HepG2 (cell line): ENCODE measurements at regions not wholly inside any gene's neighbourhood (a gene's known extent, or its start where the extent isn't known, plus 50 kb on each side); places are given as distances from the start of the nearest gene placed in this dataset.

Source experiments
- ATAC-seq: fragments of 200-7000 bp; cut with Tn5 transposase; 3 replicates; pipeline ENCODE4 v1.9.1; 2020; ENCODE audit warnings: mild to moderate bottlenecking, moderate library complexity
- BruUV-seq: library from RNA; stranded (reverse); fragments of 400-500 nt; replicated peaks from 2 replicates; lab custom pipeline; 2021; lab: Mats Ljungman, UMichigan
- CTCF ChIA-PET: fragments of 300-600 bp; formaldehyde crosslinking; extraction: SDS; loops from one replicate; lab custom pipeline; 2021; ENCODE audit warnings: low total read pairs, inconsistent platforms, low intra/inter-chr PET ratio; lab: Yijun Ruan, JAX
- POLR2A ChIA-PET: fragments of 350-600 bp; sonication (Branson Sonifier 250); formaldehyde crosslinking; loops from one replicate; lab custom pipeline; 2020; ENCODE audit warnings: antibody characterized with exemption, inconsistent platforms; lab: Yijun Ruan, JAX
- DNase-seq: peaks from one replicate; pipeline ENCODE4 v3.0.0-alpha.2; 2015; ENCODE audit warnings: low spot score
- FAIRE-seq: peaks from 3 replicates; lab custom pipeline; 2011; peaks lifted over from hg19 to GRCh38; lab: Jason Lieb, UNC
- H2AFZ ChIP-seq: one replicate; pipeline ENCODE4 v1.6.1; 2011; ENCODE audit warnings: low read length, inconsistent platforms
- H3K27ac ChIP-seq: fragments of 300-600 bp; 3 replicates; pipeline ENCODE4 v1.8.0; 2011; ENCODE audit warnings: mixed run types, mild to moderate bottlenecking, mixed read lengths, low read length, inconsistent platforms; ENCODE audit not compliant: insufficient read depth; ENCODE audit errors: extremely low read length
- H3K27me3 ChIP-seq, 2 experiments: fragments of 200-600 bp in 1 of 2; 2 replicates in 1 of 2; 3 replicates in 1 of 2; pipeline versions ENCODE4 v1.6.0 to v1.8.0; 2011; ENCODE audit warnings: low read length in 2 of 2, mild to moderate bottlenecking in 2 of 2, moderate library complexity in 2 of 2, inconsistent platforms in 1 of 2; ENCODE audit not compliant: insufficient read depth in 2 of 2, control insufficient read depth in 1 of 2
- H3K36me3 ChIP-seq, 2 experiments: fragments of 200-600 bp in 1 of 2; replicated peaks in 1 of 2; 2 replicates in 1 of 2; 3 replicates in 1 of 2; pipeline versions ENCODE4 v1.5.1 to v1.8.0; 2011; ENCODE audit warnings: low read length in 2 of 2, inconsistent platforms in 1 of 2; ENCODE audit not compliant: insufficient read depth in 2 of 2, control insufficient read depth in 1 of 2
- H3K4me1 ChIP-seq: 2 replicates; pipeline ENCODE4 v1.5.1; 2012; ENCODE audit warnings: low read length, inconsistent platforms; ENCODE audit not compliant: insufficient read depth
- H3K4me2 ChIP-seq: 2 replicates; pipeline ENCODE4 v1.6.0; 2011; ENCODE audit warnings: low read depth, low read length, inconsistent platforms
- H3K4me3 ChIP-seq, 3 experiments: fragments of 200-600 bp in 1 of 3; sonication (generic), shearing (Covaris generic) in 1 of 3; replicated peaks in 1 of 3; 2 replicates each; pipeline ENCODE4 v1.5.1; 2011 to 2016; ENCODE audit warnings: low read length in 3 of 3, inconsistent platforms in 2 of 3, low read depth in 2 of 3, mild to moderate bottlenecking in 2 of 3, control low read depth in 1 of 3, mixed read lengths in 1 of 3; ENCODE audit not compliant: insufficient read depth in 1 of 3
- H3K79me2 ChIP-seq: one replicate; pipeline ENCODE4 v1.6.1; 2011; ENCODE audit warnings: low read length, inconsistent platforms; ENCODE audit not compliant: insufficient read depth
- H3K9ac ChIP-seq: 2 replicates; pipeline ENCODE4 v1.6.0; 2011; ENCODE audit warnings: mild to moderate bottlenecking, low read depth, low read length, inconsistent platforms; ENCODE audit not compliant: insufficient read depth
- H3K9me3 ChIP-seq: 2 replicates; pipeline ENCODE4 v1.5.1; 2012; ENCODE audit warnings: mild to moderate bottlenecking, low read length
- H4K20me1 ChIP-seq: 2 replicates; pipeline ENCODE4 v1.6.0; 2011; ENCODE audit warnings: inconsistent platforms, mild to moderate bottlenecking, low read length, moderate library complexity; ENCODE audit not compliant: insufficient read depth
- BORCS8-MEF2B ChIP-seq: sonication (generic); formaldehyde crosslinking; IDR thresholded peaks from 2 replicates; pipeline ENCODE4 v1.8.0; 2022; ENCODE audit warnings: mild to moderate bottlenecking, missing genetic modification reagents
- DDIT3 ChIP-seq: sonication (generic); formaldehyde crosslinking; IDR thresholded peaks from 2 replicates; pipeline ENCODE4 v1.4.0; 2020; ENCODE audit warnings: mild to moderate bottlenecking, missing genetic modification reagents
- NR3C1 ChIP-seq: sonication (generic); formaldehyde crosslinking; IDR thresholded peaks from 2 replicates; pipeline ENCODE4 v1.4.0; 2020; ENCODE audit warnings: missing genetic modification reagents
- RBM39 ChIP-seq: fragments of 200-400 bp; formaldehyde crosslinking; IDR thresholded peaks from one replicate; pipeline ENCODE4 v1.6.1; 2018; ENCODE audit warnings: antibody characterized with exemption, mild to moderate bottlenecking, low read depth, low read length; ENCODE audit not compliant: poor library complexity, severe bottlenecking
- TGIF2 ChIP-seq: IDR thresholded peaks from 2 replicates; pipeline ENCODE4 v1.6.1; 2016; ENCODE audit warnings: control low read depth, missing compliant biosample characterization
- ZNF136 ChIP-seq: sonication (generic); formaldehyde crosslinking; IDR thresholded peaks from 2 replicates; pipeline ENCODE4 v1.8.1; 2022; ENCODE audit warnings: low read depth, mild to moderate bottlenecking, moderate library complexity, missing genetic modification reagents
- ZNF326 ChIP-seq: sonication (generic); formaldehyde crosslinking; IDR thresholded peaks from 2 replicates; pipeline ENCODE4 v1.4.0; 2020; ENCODE audit warnings: missing genetic modification reagents, borderline replicate concordance
- ZNF674 ChIP-seq: sonication (generic); formaldehyde crosslinking; IDR thresholded peaks from 2 replicates; pipeline ENCODE4 v1.5.0; 2020; ENCODE audit warnings: low read depth, mild to moderate bottlenecking, missing genetic modification reagents
- ZNF7 ChIP-seq: IDR thresholded peaks from 2 replicates; pipeline ENCODE4 v1.6.1; 2016; ENCODE audit warnings: missing biosample characterization, missing genetic modification reagents
- ZNF713 ChIP-seq: sonication (generic); formaldehyde crosslinking; IDR thresholded peaks from 2 replicates; pipeline ENCODE4 v1.4.0; 2020; ENCODE audit warnings: mild to moderate bottlenecking, missing genetic modification reagents
- WGBS: methylation state at CpG from one replicate; pipeline ENCODE4 v1.1.6; 2017; ENCODE audit warnings: low lambda C conversion rate; 5-methylcytosine and 5-hydroxymethylcytosine counted together
- in situ Hi-C: cut with HindIII; loops from 2 replicates; pipeline ENCODE4 v1.10.0; 2017; ENCODE audit warnings: low pct_unique_long_range_greater_than_20kb; ENCODE audit not compliant: extremely low pct_ligation_motif_present
- intact Hi-C: fragments of 100-400 bp; cut with micrococcal nuclease; formaldehyde crosslinking; loops from one replicate; pipeline ENCODE4 v1.10.0; 2022; ENCODE audit not compliant: unreplicated experiment
- TF ChIP-seq, protein P1 (sequence below): sonication (generic); formaldehyde crosslinking; conservative IDR thresholded peaks from 2 replicates; pipeline ENCODE4 v1.8.0; 2022; ENCODE audit warnings: missing genetic modification reagents

GRCh38 chr20:12056839-12057238 lies 139.1 kb downstream of the BTBD3 start:
- no peak for FAIRE-seq
- H3K36me3 ChIP-seq = no peaks in the 10 kb centered on the region
- H2AFZ ChIP-seq = no peak overlapping the region
- intact Hi-C loops (no loop called here), in situ Hi-C loops (no loop called here)
- H3K9ac ChIP-seq = no peak overlapping the region
- no peak overlapping the region for H3K4me3 ChIP-seq
- no peaks in the 10 kb centered on the region for H4K20me1 ChIP-seq
- H3K4me2 ChIP-seq = no peak overlapping the region
- no peak for TF ChIP-seq ZNF674
- TF ChIP-seq ZNF713 (CRISPR knock-in tag) = no peak
- TF ChIP-seq, protein P1, sequence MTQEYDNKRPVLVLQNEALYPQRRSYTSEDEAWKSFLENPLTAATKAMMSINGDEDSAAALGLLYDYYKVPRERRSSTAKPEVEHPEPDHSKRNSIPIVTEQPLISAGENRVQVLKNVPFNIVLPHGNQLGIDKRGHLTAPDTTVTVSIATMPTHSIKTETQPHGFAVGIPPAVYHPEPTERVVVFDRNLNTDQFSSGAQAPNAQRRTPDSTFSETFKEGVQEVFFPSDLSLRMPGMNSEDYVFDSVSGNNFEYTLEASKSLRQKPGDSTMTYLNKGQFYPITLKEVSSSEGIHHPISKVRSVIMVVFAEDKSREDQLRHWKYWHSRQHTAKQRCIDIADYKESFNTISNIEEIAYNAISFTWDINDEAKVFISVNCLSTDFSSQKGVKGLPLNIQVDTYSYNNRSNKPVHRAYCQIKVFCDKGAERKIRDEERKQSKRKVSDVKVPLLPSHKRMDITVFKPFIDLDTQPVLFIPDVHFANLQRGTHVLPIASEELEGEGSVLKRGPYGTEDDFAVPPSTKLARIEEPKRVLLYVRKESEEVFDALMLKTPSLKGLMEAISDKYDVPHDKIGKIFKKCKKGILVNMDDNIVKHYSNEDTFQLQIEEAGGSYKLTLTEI (CRISPR knock-in tag) = no peak
- TF ChIP-seq TGIF2 (CRISPR knock-in tag) = no peak
- no peak for TF ChIP-seq DDIT3 (CRISPR knock-in tag)
- TF ChIP-seq BORCS8-MEF2B (CRISPR knock-in tag) = no peak
- no peak for TF ChIP-seq RBM39
- TF ChIP-seq NR3C1 (CRISPR knock-in tag) = no peak
- TF ChIP-seq ZNF7 (CRISPR knock-in tag) = no peak
- TF ChIP-seq ZNF136 (CRISPR knock-in tag) = no peak
- TF ChIP-seq ZNF326 (CRISPR knock-in tag) = no peak
- TF ChIP-seq, all 625 proteins: peak for 0
- H3K79me2 ChIP-seq = no peaks in the 10 kb centered on the region
- ATAC-seq = no peak
- ChIA-PET CTCF (no interaction called here), POLR2A (no interaction called here)
- H3K4me1 ChIP-seq = no peaks in the 10 kb centered on the region
- BruUV-seq = no TSS peak
- H3K27me3 ChIP-seq = no peaks in the 10 kb centered on the region
- no peak overlapping the region for H3K27ac ChIP-seq
- H3K9me3 ChIP-seq = no peaks in the 10 kb centered on the region
- WGBS = 1% methylated on average over 2 of the region's 2 CpGs
- DNase-seq = no peak
